ENCODE measurements at regions not wholly inside any gene's neighbourhood (a gene's known extent, or its start where the extent isn't known, plus 50 kb on each side); places are given as distances from the start of the nearest gene placed in this dataset.
"Not testable (repeated sequence)": the region's sequence is repeated elsewhere in the genome, so short reads cannot be mapped to it uniquely, and the experiment has no call there.

GRCh38 chr7:68630914-68631313 lies 967.4 kb upstream of the AUTS2 start:
- not testable (repeated sequence) for TF ChIP-seq EP300, POLR2AphosphoS5 (IDR thresholded peaks at IDR 0.05)
